ENCODE measurements at regions not wholly inside any gene's neighbourhood (a gene's known extent, or its start where the extent isn't known, plus 50 kb on each side); places are given as distances from the start of the nearest gene placed in this dataset.

- H3K4me1 Mint-ChIP-seq (ENCODE audit: low read depth): no peaks in the 10 kb centered on the region
- no peak overlapping the region for H3K4me3 Mint-ChIP-seq
- CTCF ChIA-PET: no interaction called here
- DNase-seq: no peak
- no peak overlapping the region for H3K27ac Mint-ChIP-seq
- intact Hi-C loops (cut with micrococcal nuclease): no loop called here
- H3K27me3 Mint-ChIP-seq (ENCODE audit: low read depth): peaks cover 2% of the 10 kb centered on the region
- H3K9me3 Mint-ChIP-seq: no peaks in the 10 kb centered on the region
- H3K36me3 Mint-ChIP-seq (ENCODE audit: low read depth): no peaks in the 10 kb centered on the region
These were observed 217.2 kb downstream of the IBTK start for GRCh38 chr6:82030301-82030700.

GRCh38 chr6:82025271-82025670 is 222.3 kb downstream of the IBTK start:
- Mint-ChIP-seq H3K27ac (no peak overlapping the region), H3K36me3 (ENCODE audit: low read depth) (no peaks in the 10 kb centered on the region), H3K9me3 (no peaks in the 10 kb centered on the region), H3K4me3 (no peak overlapping the region), H3K4me1 (ENCODE audit: low read depth) (no peaks in the 10 kb centered on the region), H3K27me3 (ENCODE audit: low read depth) (peaks cover 2% of the 10 kb centered on the region)
- no peak for DNase-seq
- CTCF ChIA-PET: no interaction called here
- intact Hi-C loops (cut with micrococcal nuclease): no loop called here

- intact Hi-C loops (cut with micrococcal nuclease): no loop called here
- no peaks in the 10 kb centered on the region for H3K9me3 Mint-ChIP-seq
- no peaks in the 10 kb centered on the region for H3K4me1 Mint-ChIP-seq (ENCODE audit: low read depth)
- no peak overlapping the region for H3K27ac Mint-ChIP-seq
- CTCF ChIA-PET: no interaction called here
- H3K27me3 Mint-ChIP-seq (ENCODE audit: low read depth): peaks cover 5% of the 10 kb centered on the region
- H3K36me3 Mint-ChIP-seq (ENCODE audit: low read depth): no peaks in the 10 kb centered on the region
- H3K4me3 Mint-ChIP-seq: no peak overlapping the region
- no peak for DNase-seq
These were observed 224.9 kb downstream of the IBTK start for GRCh38 chr6:82022614-82023129.

GRCh38 chr6:82017773-82018172 is 229.8 kb downstream of the IBTK start:
- H3K4me3 Mint-ChIP-seq: no peak overlapping the region
- CTCF ChIA-PET: no interaction called here
- H3K9me3 Mint-ChIP-seq: no peaks in the 10 kb centered on the region
- intact Hi-C loops (cut with micrococcal nuclease): no loop called here
- H3K36me3 Mint-ChIP-seq (ENCODE audit: low read depth): no peaks in the 10 kb centered on the region
- H3K4me1 Mint-ChIP-seq (ENCODE audit: low read depth): no peaks in the 10 kb centered on the region
- H3K27me3 Mint-ChIP-seq (ENCODE audit: low read depth): peaks cover 3% of the 10 kb centered on the region
- no peak for DNase-seq
- H3K27ac Mint-ChIP-seq: no peak overlapping the region

GRCh38 chr6:82017288-82017687 is 230.3 kb downstream of the IBTK start:
- Mint-ChIP-seq H3K9me3 (no peaks in the 10 kb centered on the region), H3K36me3 (ENCODE audit: low read depth) (no peaks in the 10 kb centered on the region), H3K27me3 (ENCODE audit: low read depth) (peaks cover 3% of the 10 kb centered on the region), H3K4me3 (no peak overlapping the region), H3K4me1 (ENCODE audit: low read depth) (no peaks in the 10 kb centered on the region), H3K27ac (no peak overlapping the region)
- CTCF ChIA-PET: interaction anchor here (0.6 to 0.8 kb wide), 2 partner anchors 11 to 71 kb away, joined by 3 to 4 read pairs; no protein-coding TSS in a partner anchor
- no peak for DNase-seq
- intact Hi-C loops (cut with micrococcal nuclease): no loop called here

GRCh38 chr6:82015526-82015925 is 232.0 kb downstream of the IBTK start:
- H3K36me3 Mint-ChIP-seq (ENCODE audit: low read depth): no peaks in the 10 kb centered on the region
- H3K9me3 Mint-ChIP-seq: no peaks in the 10 kb centered on the region
- H3K27me3 Mint-ChIP-seq (ENCODE audit: low read depth): peaks cover 3% of the 10 kb centered on the region
- no peak for DNase-seq
- H3K4me1 Mint-ChIP-seq (ENCODE audit: low read depth): no peaks in the 10 kb centered on the region
- intact Hi-C loops (cut with micrococcal nuclease): no loop called here
- H3K4me3 Mint-ChIP-seq: no peak overlapping the region
- CTCF ChIA-PET: no interaction called here
- H3K27ac Mint-ChIP-seq: no peak overlapping the region

GRCh38 chr6:82015043-82015442 is 232.5 kb downstream of the IBTK start:
- CTCF ChIA-PET: no interaction called here
- H3K4me1 Mint-ChIP-seq (ENCODE audit: low read depth): no peaks in the 10 kb centered on the region
- intact Hi-C loops (cut with micrococcal nuclease): no loop called here
- peaks cover 3% of the 10 kb centered on the region for H3K27me3 Mint-ChIP-seq (ENCODE audit: low read depth)
- peaks cover 2% of the 10 kb centered on the region for H3K9me3 Mint-ChIP-seq
- no peak overlapping the region for H3K27ac Mint-ChIP-seq
- no peaks in the 10 kb centered on the region for H3K36me3 Mint-ChIP-seq (ENCODE audit: low read depth)
- no peak for DNase-seq
- H3K4me3 Mint-ChIP-seq: no peak overlapping the region

GRCh38 chr6:82013561-82014530 is 233.7 kb downstream of the IBTK start:
- no peak for DNase-seq
- H3K9me3 Mint-ChIP-seq: peaks cover 2% of the 10 kb centered on the region
- H3K36me3 Mint-ChIP-seq (ENCODE audit: low read depth): no peaks in the 10 kb centered on the region
- no peak overlapping the region for H3K4me3 Mint-ChIP-seq
- intact Hi-C loops (cut with micrococcal nuclease): no loop called here
- no peaks in the 10 kb centered on the region for H3K4me1 Mint-ChIP-seq (ENCODE audit: low read depth)
- CTCF ChIA-PET: no interaction called here
- H3K27ac Mint-ChIP-seq: no peak overlapping the region
- H3K27me3 Mint-ChIP-seq (ENCODE audit: low read depth): no peaks in the 10 kb centered on the region

GRCh38 chr6:82006027-82006738 is 241.4 kb downstream of the IBTK start:
- no peak overlapping the region for H3K27ac Mint-ChIP-seq
- CTCF ChIA-PET: interaction anchor here (1.2 kb wide), 1 partner anchor 11 kb away, joined by 4 read pairs; no protein-coding TSS in a partner anchor

GRCh38 chr6:82000551-82000950 is 247.0 kb downstream of the IBTK start:
- Mint-ChIP-seq H3K4me3 (no peak overlapping the region), H3K27me3 (ENCODE audit: low read depth) (peaks cover 2% of the 10 kb centered on the region), H3K27ac (no peak overlapping the region), H3K36me3 (ENCODE audit: low read depth) (no peaks in the 10 kb centered on the region), H3K4me1 (ENCODE audit: low read depth) (no peaks in the 10 kb centered on the region), H3K9me3 (no peaks in the 10 kb centered on the region)
- CTCF ChIA-PET: no interaction called here
- no peak for DNase-seq
- intact Hi-C loops (cut with micrococcal nuclease): no loop called here

More at GRCh38 chr6:82006027-82006738, 241.4 kb downstream of the IBTK start:
- H3K36me3 Mint-ChIP-seq (ENCODE audit: low read depth): no peaks in the 10 kb centered on the region
- peaks cover 5% of the 10 kb centered on the region for H3K9me3 Mint-ChIP-seq
- peak; percentile 5 for DNase-seq
- intact Hi-C loops (cut with micrococcal nuclease): no loop called here
- no peaks in the 10 kb centered on the region for H3K27me3 Mint-ChIP-seq (ENCODE audit: low read depth)
- no peaks in the 10 kb centered on the region for H3K4me1 Mint-ChIP-seq (ENCODE audit: low read depth)
- no peak overlapping the region for H3K4me3 Mint-ChIP-seq

- no peak for DNase-seq
- H3K4me1 Mint-ChIP-seq (ENCODE audit: low read depth): no peaks in the 10 kb centered on the region
- CTCF ChIA-PET: no interaction called here
- intact Hi-C loops (cut with micrococcal nuclease): no loop called here
- H3K9me3 Mint-ChIP-seq: no peaks in the 10 kb centered on the region
- H3K27me3 Mint-ChIP-seq (ENCODE audit: low read depth): peaks cover 2% of the 10 kb centered on the region
- H3K27ac Mint-ChIP-seq: no peak overlapping the region
- no peaks in the 10 kb centered on the region for H3K36me3 Mint-ChIP-seq (ENCODE audit: low read depth)
- H3K4me3 Mint-ChIP-seq: no peak overlapping the region
These were observed 247.3 kb upstream of the TENT5A start for GRCh38 chr6:81999826-82000225.

- Mint-ChIP-seq H3K9me3 (no peaks in the 10 kb centered on the region), H3K36me3 (ENCODE audit: low read depth) (no peaks in the 10 kb centered on the region), H3K27ac (no peak overlapping the region), H3K4me1 (ENCODE audit: low read depth) (no peaks in the 10 kb centered on the region), H3K27me3 (ENCODE audit: low read depth) (peaks cover 2% of the 10 kb centered on the region), H3K4me3 (no peak overlapping the region)
- no peak for DNase-seq
- CTCF ChIA-PET: no interaction called here
- intact Hi-C loops (cut with micrococcal nuclease): no loop called here
These were observed 246.8 kb upstream of the TENT5A start for GRCh38 chr6:81999270-81999669.
